Astrocyte of the spinal cord (primary cell): ENCODE measurements at regions not wholly inside any gene's neighbourhood (a gene's known extent, or its start where the extent isn't known, plus 50 kb on each side); places are given as distances from the start of the nearest gene placed in this dataset.

Source experiments
- DNase-seq: peaks from one replicate; pipeline ENCODE4 v3.0.0; 2011; ENCODE audit warnings: low read depth, low spot score
- H3K4me3 ChIP-seq: 2 replicates; pipeline ENCODE4 v1.5.1; 2011; ENCODE audit warnings: low read depth, mild to moderate bottlenecking, low read length, moderate library complexity
- CTCF ChIP-seq: IDR thresholded peaks from 2 replicates; pipeline ENCODE4 v1.5.1; 2012; ENCODE audit warnings: low read depth, mild to moderate bottlenecking, low read length, inconsistent platforms
- in situ Hi-C: cut with HindIII; loops from 2 replicates; pipeline ENCODE4 v1.10.0; 2017; ENCODE audit warnings: low sequenced_read_pairs

GRCh38 chr16:11423315-11424117 is 78.3 kb downstream of the RMI2 start:
- no peak for DNase-seq
- TF ChIP-seq CTCF = no peak
- in situ Hi-C loops = no loop called here
- no peak overlapping the region for H3K4me3 ChIP-seq

GRCh38 chr16:11424118-11424460 is 78.8 kb downstream of the RMI2 start:
- no peak for TF ChIP-seq CTCF
- DNase-seq = no peak
- no peak overlapping the region for H3K4me3 ChIP-seq
- in situ Hi-C loops = no loop called here

GRCh38 chr16:11425140-11425539 is 79.9 kb downstream of the RMI2 start:
- no peak for TF ChIP-seq CTCF
- no peak overlapping the region for H3K4me3 ChIP-seq
- DNase-seq = no peak
- in situ Hi-C loops = no loop called here

- H3K4me3 ChIP-seq = no peak overlapping the region
- no peak for TF ChIP-seq CTCF
- in situ Hi-C loops = no loop called here
- DNase-seq = no peak
Measured at GRCh38 chr16:11428623-11428953, 83.3 kb downstream of the RMI2 start.

GRCh38 chr16:11429123-11429522 is 83.9 kb downstream of the RMI2 start:
- DNase-seq = no peak
- no peak for TF ChIP-seq CTCF
- no peak overlapping the region for H3K4me3 ChIP-seq
- in situ Hi-C loops = no loop called here

- in situ Hi-C loops = no loop called here
- H3K4me3 ChIP-seq = no peak overlapping the region
- no peak for TF ChIP-seq CTCF
- no peak for DNase-seq
Measured at GRCh38 chr16:11429823-11430222, 84.6 kb downstream of the RMI2 start.
